Transverse colon (tissue), 3 donors: ENCODE measurements at regions not wholly inside any gene's neighbourhood (a gene's known extent, or its start where the extent isn't known, plus 50 kb on each side); places are given as distances from the start of the nearest gene placed in this dataset.

Experiments used
- EP300 ChIP-seq: sonication (generic); formaldehyde crosslinking; IDR thresholded peaks from one replicate; pipeline ENCODE4 v1.6.1; 2017; ENCODE audit warnings: antibody characterized with exemption, low read depth
- POLR2A ChIP-seq: fragments of 450-650 bp; IDR thresholded peaks from one replicate; pipeline ENCODE4 v1.6.1; 2016; ENCODE audit warnings: antibody characterized with exemption, mild to moderate bottlenecking, moderate library complexity
- TF ChIP-seq, protein P1 (sequence below), 5 experiments: fragments of 200-600 bp in 3 of 5; fragments of 450-650 bp in 2 of 5; sonication (generic) in 3 of 5; IDR thresholded peaks; 1 replicate in 2 of 5; 2 replicates in 3 of 5; pipeline ENCODE4 v1.5.1; 2016 to 2017; ENCODE audit warnings: antibody characterized with exemption in 5 of 5, inconsistent platforms in 3 of 5, mild to moderate bottlenecking in 2 of 5, moderate library complexity in 1 of 5

DNA sequence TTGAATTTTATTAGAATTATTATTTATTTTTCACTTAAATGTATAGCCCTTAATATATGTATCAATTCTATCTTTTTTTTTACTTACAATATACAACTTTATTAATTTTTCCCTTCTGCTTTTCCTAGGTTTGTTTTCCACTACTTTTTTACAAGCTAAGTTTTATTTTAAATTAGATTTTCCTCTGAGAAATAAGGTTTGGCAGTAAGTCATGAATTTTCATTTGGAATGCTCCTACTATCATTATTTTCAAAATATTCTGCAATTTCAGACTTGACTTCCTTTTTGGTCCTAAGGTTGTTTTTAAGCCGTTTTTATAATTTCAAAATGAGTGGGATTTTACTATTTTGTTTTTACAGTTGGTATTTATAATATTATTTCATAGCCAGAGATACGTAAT, 222.8 kb upstream of the PIEZO2 start:
- TF ChIP-seq, protein P1, sequence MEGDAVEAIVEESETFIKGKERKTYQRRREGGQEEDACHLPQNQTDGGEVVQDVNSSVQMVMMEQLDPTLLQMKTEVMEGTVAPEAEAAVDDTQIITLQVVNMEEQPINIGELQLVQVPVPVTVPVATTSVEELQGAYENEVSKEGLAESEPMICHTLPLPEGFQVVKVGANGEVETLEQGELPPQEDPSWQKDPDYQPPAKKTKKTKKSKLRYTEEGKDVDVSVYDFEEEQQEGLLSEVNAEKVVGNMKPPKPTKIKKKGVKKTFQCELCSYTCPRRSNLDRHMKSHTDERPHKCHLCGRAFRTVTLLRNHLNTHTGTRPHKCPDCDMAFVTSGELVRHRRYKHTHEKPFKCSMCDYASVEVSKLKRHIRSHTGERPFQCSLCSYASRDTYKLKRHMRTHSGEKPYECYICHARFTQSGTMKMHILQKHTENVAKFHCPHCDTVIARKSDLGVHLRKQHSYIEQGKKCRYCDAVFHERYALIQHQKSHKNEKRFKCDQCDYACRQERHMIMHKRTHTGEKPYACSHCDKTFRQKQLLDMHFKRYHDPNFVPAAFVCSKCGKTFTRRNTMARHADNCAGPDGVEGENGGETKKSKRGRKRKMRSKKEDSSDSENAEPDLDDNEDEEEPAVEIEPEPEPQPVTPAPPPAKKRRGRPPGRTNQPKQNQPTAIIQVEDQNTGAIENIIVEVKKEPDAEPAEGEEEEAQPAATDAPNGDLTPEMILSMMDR (IDR thresholded peaks at IDR 0.05): no peak
- TF ChIP-seq EP300 (no peak), POLR2A (no peak)
